Liver (tissue), 8 donors: ENCODE measurements at regions not wholly inside any gene's neighbourhood (a gene's known extent, or its start where the extent isn't known, plus 50 kb on each side); places are given as distances from the start of the nearest gene placed in this dataset.

ENCODE experiments used
- DNase-seq: peaks from one replicate; pipeline ENCODE4 v3.0.0-alpha.2; 2017; ENCODE audit warnings: low spot score
- H3K27ac ChIP-seq, 2 donors: one replicate each; pipeline ENCODE4 v1.7.0; 2013; ENCODE audit warnings: inconsistent platforms in 2 of 2, low read length in 2 of 2, control low read depth in 1 of 2, low read depth in 1 of 2, mild to moderate bottlenecking in 1 of 2
- H3K27me3 ChIP-seq, 4 donors: one replicate each; pipeline versions ENCODE4 v1.6.1 to v1.7.0; 2013; ENCODE audit warnings: low read length in 3 of 4, inconsistent platforms in 1 of 4, mild to moderate bottlenecking in 1 of 4, moderate library complexity in 1 of 4; ENCODE audit not compliant: control insufficient read depth in 4 of 4, insufficient read depth in 4 of 4
- H3K36me3 ChIP-seq, 4 donors: one replicate each; pipeline versions ENCODE4 v1.6.1 to v1.7.0; 2013; ENCODE audit warnings: low read length in 3 of 4, mild to moderate bottlenecking in 3 of 4, low read depth in 1 of 4, moderate library complexity in 1 of 4; ENCODE audit not compliant: control insufficient read depth in 4 of 4, insufficient read depth in 3 of 4
- H3K4me1 ChIP-seq, 4 donors: one replicate each; pipeline versions ENCODE4 v1.6.1 to v1.7.0; 2013; ENCODE audit warnings: low read length in 3 of 4, mild to moderate bottlenecking in 3 of 4, moderate library complexity in 1 of 4; ENCODE audit not compliant: control insufficient read depth in 4 of 4, insufficient read depth in 4 of 4
- H3K4me3 ChIP-seq, 3 donors: one replicate each; pipeline versions ENCODE4 v1.6.1 to v1.7.0; 2013; ENCODE audit warnings: low read length in 3 of 3, control low read depth in 1 of 3, low read depth in 1 of 3, mild to moderate bottlenecking in 1 of 3
- H3K9ac ChIP-seq, 2 donors: one replicate each; pipeline ENCODE4 v1.7.0; 2013; ENCODE audit warnings: low read length in 2 of 2, mild to moderate bottlenecking in 2 of 2, moderate library complexity in 2 of 2, control low read depth in 1 of 2, low read depth in 1 of 2
- H3K9me3 ChIP-seq, 4 donors: one replicate each; pipeline versions ENCODE4 v1.6.1 to v1.7.0; 2013; ENCODE audit warnings: low read length in 3 of 4; ENCODE audit not compliant: control insufficient read depth in 4 of 4
- CTCF ChIP-seq: fragments of 150-350 bp; IDR thresholded peaks from 2 replicates; pipeline ENCODE4 v1.5.1; 2017; ENCODE audit warnings: improper control_type of control experiment, low read depth, low read length; ENCODE audit not compliant: missing input control
- FOXA1 ChIP-seq: IDR thresholded peaks from 2 replicates; pipeline ENCODE4 v1.6.1; 2016; ENCODE audit warnings: antibody characterized with exemption
- GABPA ChIP-seq, 2 donors: IDR thresholded peaks in 1 of 2; conservative IDR thresholded peaks in 1 of 2; 2 replicates each; pipeline ENCODE4 v1.6.1; 2016; ENCODE audit warnings: antibody characterized with exemption in 2 of 2, mild to moderate bottlenecking in 1 of 2, moderate library complexity in 1 of 2
- HNF4A ChIP-seq, 2 donors: conservative IDR thresholded peaks; 2 replicates each; pipeline ENCODE4 v1.6.1; 2016; ENCODE audit warnings: antibody characterized with exemption in 2 of 2, mild to moderate bottlenecking in 2 of 2
- MAX ChIP-seq: IDR thresholded peaks from 2 replicates; pipeline ENCODE4 v1.6.1; 2016; ENCODE audit warnings: antibody characterized with exemption
- NR2F2 ChIP-seq: IDR thresholded peaks from 2 replicates; pipeline ENCODE4 v1.6.1; 2016; ENCODE audit warnings: antibody characterized with exemption
- RAD21 ChIP-seq, 2 donors: IDR thresholded peaks; 2 replicates each; pipeline ENCODE4 v1.6.1; 2016; ENCODE audit warnings: antibody characterized with exemption in 2 of 2, mild to moderate bottlenecking in 2 of 2
- REST ChIP-seq: IDR thresholded peaks from 2 replicates; pipeline ENCODE4 v1.6.1; 2016; ENCODE audit warnings: antibody characterized with exemption, mild to moderate bottlenecking
- RXRA ChIP-seq, 2 donors: IDR thresholded peaks; 2 replicates each; pipeline ENCODE4 v1.6.1; 2017 to 2018; ENCODE audit warnings: antibody characterized with exemption in 2 of 2, mild to moderate bottlenecking in 1 of 2
- SP1 ChIP-seq: IDR thresholded peaks from 2 replicates; pipeline ENCODE4 v1.6.1; 2018; ENCODE audit warnings: antibody characterized with exemption, mild to moderate bottlenecking
- TAF1 ChIP-seq: conservative IDR thresholded peaks from 2 replicates; pipeline ENCODE4 v1.6.1; 2016; ENCODE audit warnings: antibody characterized with exemption, mild to moderate bottlenecking
- ZBTB33 ChIP-seq: IDR thresholded peaks from 2 replicates; pipeline ENCODE4 v1.6.1; 2016; ENCODE audit warnings: antibody characterized with exemption
- WGBS: extraction: QIAGEN DNeasy Blood & Tissue Kit; methylation state at CpG from one replicate; pipeline ENCODE4 v1.1.7; 2013; 5-methylcytosine and 5-hydroxymethylcytosine counted together
- TF ChIP-seq, protein P1 (sequence below): IDR thresholded peaks from 2 replicates; pipeline ENCODE4 v1.6.1; 2016; ENCODE audit warnings: antibody characterized with exemption
- donor health status: healthy.
- donor health status: healthy.
- donor health status: healthy.
- donor health status: healthy.
- donor health status: healthy.

- TF ChIP-seq, protein P1, sequence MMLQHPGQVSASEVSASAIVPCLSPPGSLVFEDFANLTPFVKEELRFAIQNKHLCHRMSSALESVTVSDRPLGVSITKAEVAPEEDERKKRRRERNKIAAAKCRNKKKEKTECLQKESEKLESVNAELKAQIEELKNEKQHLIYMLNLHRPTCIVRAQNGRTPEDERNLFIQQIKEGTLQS: no peak
- TF ChIP-seq MAX: no peak
- no peak for TF ChIP-seq ZBTB33
Measured at GRCh38 chr3:41060106-41060505, 139.2 kb upstream of the CTNNB1 start (continued).

- no peaks in the 10 kb centered on the region for H3K9me3 ChIP-seq
- H3K27me3 ChIP-seq: no peaks in the 10 kb centered on the region
- no peak overlapping the region for H3K4me3 ChIP-seq
- WGBS: 87% methylated on average over 1 of the region's 1 CpG
- no peak overlapping the region for H3K9ac ChIP-seq
- H3K36me3 ChIP-seq: no peaks in the 10 kb centered on the region
- TF ChIP-seq FOXA1 (no peak), TAF1 (no peak), SP1 (no peak), RAD21 (IDR thresholded peaks at IDR 0.05) (no peak)
- TF ChIP-seq, protein P1: no peak
- no peak for DNase-seq
- H3K27ac ChIP-seq: no peak overlapping the region
- no peaks in the 10 kb centered on the region for H3K4me1 ChIP-seq
Measured at GRCh38 chr3:41064070-41064469, 135.2 kb upstream of the CTNNB1 start.

DNA sequence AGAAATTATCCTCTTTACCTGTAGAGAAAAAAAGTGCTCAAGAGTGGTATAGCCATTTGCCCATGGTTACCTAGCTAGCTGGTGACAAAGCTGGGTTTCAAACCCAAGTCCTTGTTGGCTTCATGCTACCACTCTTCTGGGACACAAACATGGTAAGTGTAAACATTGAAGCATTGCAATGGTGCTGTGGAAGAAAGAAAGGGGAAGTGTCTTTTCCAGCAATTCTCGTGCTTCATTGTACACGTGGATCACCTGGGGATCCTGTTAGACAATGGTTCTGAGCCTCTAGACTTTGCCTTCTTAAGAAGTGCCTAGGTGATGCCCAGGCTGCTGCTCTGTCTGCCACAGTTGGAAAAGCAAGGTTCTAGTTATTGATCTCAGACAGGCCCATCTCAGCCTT lies 134.8 kb upstream of the CTNNB1 start:
- H3K27me3 ChIP-seq: no peaks in the 10 kb centered on the region
- TF ChIP-seq CTCF (no peak), FOXA1 (no peak), GABPA (IDR thresholded peaks at IDR 0.05 in 1 of 2, conservative IDR thresholded peaks at IDR 0.05 in 1 of 2) (no peak), RAD21 (IDR thresholded peaks at IDR 0.05) (no peak)
- no peak overlapping the region for H3K27ac ChIP-seq
- no peak overlapping the region for H3K4me3 ChIP-seq
- no peak overlapping the region for H3K9ac ChIP-seq
- no peak for DNase-seq
- H3K4me1 ChIP-seq: no peaks in the 10 kb centered on the region
- no peaks in the 10 kb centered on the region for H3K9me3 ChIP-seq
- no peaks in the 10 kb centered on the region for H3K36me3 ChIP-seq
- 88% methylated on average over 2 of the region's 2 CpGs for WGBS

- no peak for DNase-seq
- no peaks in the 10 kb centered on the region for H3K27me3 ChIP-seq
- no peak overlapping the region for H3K9ac ChIP-seq
- no peaks in the 10 kb centered on the region for H3K36me3 ChIP-seq
- no peak overlapping the region for H3K27ac ChIP-seq
- 94% methylated on average over 2 of the region's 2 CpGs for WGBS
- H3K4me1 ChIP-seq: no peaks in the 10 kb centered on the region
- H3K9me3 ChIP-seq: no peaks in the 10 kb centered on the region
- no peak overlapping the region for H3K4me3 ChIP-seq
- TF ChIP-seq HNF4A (conservative IDR thresholded peaks at IDR 0.05): no peak
- TF ChIP-seq, protein P1: no peak
- no peak for TF ChIP-seq GABPA (IDR thresholded peaks at IDR 0.05 in 1 of 2, conservative IDR thresholded peaks at IDR 0.05 in 1 of 2)
- no peak for TF ChIP-seq SP1
- no peak for TF ChIP-seq RAD21 (IDR thresholded peaks at IDR 0.05)
- TF ChIP-seq MAX: no peak
- TF ChIP-seq NR2F2: no peak
- no peak for TF ChIP-seq RXRA (IDR thresholded peaks at IDR 0.05)
- TF ChIP-seq ZBTB33: no peak
- TF ChIP-seq REST: no peak
Measured at GRCh38 chr3:41065340-41065739, 134.0 kb upstream of the CTNNB1 start.
